GM23248 (cell line): ENCODE measurements at regions not wholly inside any gene's neighbourhood (a gene's known extent, or its start where the extent isn't known, plus 50 kb on each side); places are given as distances from the start of the nearest gene placed in this dataset.

Experiments
- EZH2 ChIP-seq: fragments of 200-600 bp; sonication (generic); IDR thresholded peaks from 2 replicates; pipeline ENCODE4 v1.6.1; 2018; ENCODE audit warnings: antibody characterized with exemption, mild to moderate bottlenecking; ENCODE audit not compliant: insufficient read depth, poor library complexity, severe bottlenecking
- EZH2phosphoT487 ChIP-seq: fragments of 200-600 bp; sonication (generic); IDR thresholded peaks from 2 replicates; pipeline ENCODE4 v1.6.1; 2018; ENCODE audit warnings: antibody characterized with exemption, moderate library complexity, mild to moderate bottlenecking, low read depth; ENCODE audit not compliant: insufficient read depth

- TF ChIP-seq EZH2phosphoT487: no peak
- TF ChIP-seq EZH2: no peak
Measured at GRCh38 chr16:86175816-86176215, 276.9 kb downstream of the IRF8 start.
